Hepatocyte (in vitro differentiated cells): ENCODE measurements at regions not wholly inside any gene's neighbourhood (a gene's known extent, or its start where the extent isn't known, plus 50 kb on each side); places are given as distances from the start of the nearest gene placed in this dataset.

Experiments used
- DNase-seq: peaks from one replicate; pipeline ENCODE4 v3.0.0-alpha.2; 2016; ENCODE audit warnings: low spot score
- H2AFZ ChIP-seq: fragments of 200-600 bp; sonication (generic); 2 replicates; pipeline ENCODE4 v1.6.0; 2016; ENCODE audit warnings: antibody characterized with exemption, mild to moderate bottlenecking
- H3K27ac ChIP-seq: fragments of 200-600 bp; sonication (generic); 2 replicates; pipeline ENCODE4 v1.5.1; 2016; ENCODE audit warnings: mild to moderate bottlenecking
- H3K27me3 ChIP-seq: fragments of 200-600 bp; sonication (generic); 2 replicates; pipeline ENCODE4 v1.6.1; 2016
- H3K36me3 ChIP-seq: fragments of 200-600 bp; sonication (generic); replicated peaks from 2 replicates; pipeline ENCODE4 v1.5.1; 2016; ENCODE audit warnings: low read depth; ENCODE audit not compliant: insufficient read depth
- H3K4me1 ChIP-seq: fragments of 200-600 bp; sonication (generic); 2 replicates; pipeline ENCODE4 v1.5.1; 2016; ENCODE audit warnings: mild to moderate bottlenecking, moderate library complexity; ENCODE audit not compliant: insufficient read depth
- H3K4me2 ChIP-seq: fragments of 200-600 bp; sonication (generic); 2 replicates; pipeline ENCODE4 v1.6.0; 2016
- H3K4me3 ChIP-seq: fragments of 200-600 bp; sonication (generic); 2 replicates; pipeline ENCODE4 v1.5.1; 2016; ENCODE audit warnings: mild to moderate bottlenecking
- H3K79me2 ChIP-seq: fragments of 200-600 bp; sonication (generic); 2 replicates; pipeline ENCODE4 v1.6.0; 2017; ENCODE audit warnings: mild to moderate bottlenecking
- H3K9me2 ChIP-seq: fragments of 200-600 bp; sonication (generic); replicated peaks from 2 replicates; pipeline ENCODE4 v1.6.0; 2017; ENCODE audit warnings: mild to moderate bottlenecking; ENCODE audit not compliant: insufficient read depth
- H3K9me3 ChIP-seq: fragments of 200-600 bp; sonication (generic); 2 replicates; pipeline ENCODE4 v1.5.1; 2016; ENCODE audit warnings: low read depth, mild to moderate bottlenecking
- H4K20me1 ChIP-seq: fragments of 200-600 bp; sonication (generic); 2 replicates; pipeline ENCODE4 v1.6.0; 2016; ENCODE audit warnings: mild to moderate bottlenecking; ENCODE audit not compliant: insufficient read depth, poor library complexity, severe bottlenecking
- CTCF ChIP-seq: fragments of 200-600 bp; sonication (generic); IDR thresholded peaks from 2 replicates; pipeline ENCODE4 v1.5.1; 2016; ENCODE audit warnings: antibody characterized with exemption, mild to moderate bottlenecking; ENCODE audit not compliant: poor library complexity
- EZH2 ChIP-seq: fragments of 200-600 bp; sonication (generic); IDR thresholded peaks from 2 replicates; pipeline ENCODE4 v1.6.1; 2016; ENCODE audit warnings: antibody characterized with exemption, mild to moderate bottlenecking, borderline replicate concordance
- EZH2phosphoT487 ChIP-seq: fragments of 200-600 bp; sonication (generic); IDR thresholded peaks from one replicate; pipeline ENCODE4 v1.6.1; 2018; ENCODE audit warnings: antibody characterized with exemption, mild to moderate bottlenecking, low read depth, moderate library complexity; ENCODE audit not compliant: unreplicated experiment, severe bottlenecking
- WGBS: methylation state at CpG from one replicate; pipeline ENCODE4 v1.1.6; 2016; ENCODE audit warnings: low lambda C conversion rate; ENCODE audit errors: missing lambda C conversion rate; 5-methylcytosine and 5-hydroxymethylcytosine counted together

- H3K27ac ChIP-seq = no peak overlapping the region
- H3K4me1 ChIP-seq = no peaks in the 10 kb centered on the region
- 90% methylated on average over 3 of the region's 3 CpGs for WGBS
- no peak overlapping the region for H3K4me3 ChIP-seq
- no peaks in the 10 kb centered on the region for H3K27me3 ChIP-seq
- TF ChIP-seq CTCF (no peak), EZH2phosphoT487 (no peak), EZH2 (no peak)
- no peak overlapping the region for H3K4me2 ChIP-seq
- no peak for DNase-seq
- no peaks in the 10 kb centered on the region for H3K9me2 ChIP-seq
- H3K36me3 ChIP-seq = no peaks in the 10 kb centered on the region
- H3K79me2 ChIP-seq = no peaks in the 10 kb centered on the region
- H2AFZ ChIP-seq = no peak overlapping the region
- no peaks in the 10 kb centered on the region for H4K20me1 ChIP-seq
- no peaks in the 10 kb centered on the region for H3K9me3 ChIP-seq
Measured at GRCh38 chr1:98197356-98197755, 276.5 kb upstream of the DPYD start.

GRCh38 chr1:98196012-98196411 lies 275.2 kb upstream of the DPYD start:
- 94% methylated on average over 2 of the region's 2 CpGs for WGBS
- no peaks in the 10 kb centered on the region for H4K20me1 ChIP-seq
- H3K4me3 ChIP-seq = no peak overlapping the region
- no peak overlapping the region for H3K4me2 ChIP-seq
- H3K36me3 ChIP-seq = no peaks in the 10 kb centered on the region
- DNase-seq = no peak
- TF ChIP-seq EZH2 = no peak
- no peak for TF ChIP-seq EZH2phosphoT487
- TF ChIP-seq CTCF = no peak
- H3K9me2 ChIP-seq = no peaks in the 10 kb centered on the region
- H3K4me1 ChIP-seq = no peaks in the 10 kb centered on the region
- H3K9me3 ChIP-seq = no peaks in the 10 kb centered on the region
- no peaks in the 10 kb centered on the region for H3K79me2 ChIP-seq
- H2AFZ ChIP-seq = no peak overlapping the region
- no peak overlapping the region for H3K27ac ChIP-seq
- no peaks in the 10 kb centered on the region for H3K27me3 ChIP-seq

GRCh38 chr1:98188774-98189173 lies 267.9 kb upstream of the DPYD start:
- H3K79me2 ChIP-seq = no peaks in the 10 kb centered on the region
- 91% methylated on average over 1 of the region's 1 CpG for WGBS
- no peak overlapping the region for H3K4me3 ChIP-seq

More at GRCh38 chr1:98188774-98189173, 267.9 kb upstream of the DPYD start:
- no peak overlapping the region for H3K4me2 ChIP-seq
- no peak for DNase-seq
- TF ChIP-seq CTCF = no peak
- TF ChIP-seq EZH2 = no peak
- no peak for TF ChIP-seq EZH2phosphoT487
- no peaks in the 10 kb centered on the region for H3K9me3 ChIP-seq
- H3K4me1 ChIP-seq = no peaks in the 10 kb centered on the region
- H3K27me3 ChIP-seq = no peaks in the 10 kb centered on the region
- no peaks in the 10 kb centered on the region for H4K20me1 ChIP-seq
- no peak overlapping the region for H2AFZ ChIP-seq
- H3K27ac ChIP-seq = no peak overlapping the region
- H3K36me3 ChIP-seq = no peaks in the 10 kb centered on the region
- H3K9me2 ChIP-seq = no peaks in the 10 kb centered on the region
